ENCODE measurements at regions not wholly inside any gene's neighbourhood (a gene's known extent, or its start where the extent isn't known, plus 50 kb on each side); places are given as distances from the start of the nearest gene placed in this dataset.

DNA sequence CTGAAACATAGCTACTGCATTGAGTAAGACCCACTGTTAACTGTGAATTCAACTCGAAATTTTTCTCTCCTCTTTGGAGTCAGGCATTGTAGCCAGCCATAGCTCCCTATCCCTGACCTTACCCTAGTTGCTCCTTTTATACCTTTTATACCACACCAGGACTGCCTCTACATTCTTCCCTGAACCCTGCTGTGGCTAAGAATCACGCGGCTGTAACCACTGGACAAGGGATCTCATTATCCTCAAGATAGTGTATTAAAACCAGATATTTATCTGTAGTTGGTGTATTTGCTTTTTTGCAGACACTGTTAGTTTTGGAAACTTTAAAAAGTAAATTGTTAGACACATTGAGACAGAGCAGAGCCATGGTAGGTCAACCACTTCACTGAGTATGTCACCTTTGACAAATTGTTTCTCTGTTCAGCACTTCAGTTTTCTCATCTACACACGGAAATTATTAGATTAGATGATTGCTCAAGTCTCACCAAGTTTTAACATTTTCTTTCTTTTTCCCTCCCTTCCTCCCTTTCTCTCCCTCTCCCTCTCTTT lies 136.5 kb upstream of the PRNP start:
- no peak overlapping the region for H2AFZ ChIP-seq (ENCODE audit: low read depth, low read length)
- H3K4me2 ChIP-seq (ENCODE audit: insufficient read depth, low read length), result no peak overlapping the region
- no peaks in the 10 kb centered on the region for H3K36me3 ChIP-seq (ENCODE audit: insufficient read depth, low read length)
- ATAC-seq (ENCODE audit: insufficient read depth, low read depth) (no peak), DNase-seq (no peak)
- no peaks in the 10 kb centered on the region for H3K79me2 ChIP-seq (ENCODE audit: insufficient read depth, low read length)
- TF ChIP-seq EZH2 (IDR thresholded peaks at IDR 0.05; ENCODE audit: borderline replicate concordance, low read depth, low read length, severe bottlenecking), result no peak
- TF ChIP-seq, protein P1, sequence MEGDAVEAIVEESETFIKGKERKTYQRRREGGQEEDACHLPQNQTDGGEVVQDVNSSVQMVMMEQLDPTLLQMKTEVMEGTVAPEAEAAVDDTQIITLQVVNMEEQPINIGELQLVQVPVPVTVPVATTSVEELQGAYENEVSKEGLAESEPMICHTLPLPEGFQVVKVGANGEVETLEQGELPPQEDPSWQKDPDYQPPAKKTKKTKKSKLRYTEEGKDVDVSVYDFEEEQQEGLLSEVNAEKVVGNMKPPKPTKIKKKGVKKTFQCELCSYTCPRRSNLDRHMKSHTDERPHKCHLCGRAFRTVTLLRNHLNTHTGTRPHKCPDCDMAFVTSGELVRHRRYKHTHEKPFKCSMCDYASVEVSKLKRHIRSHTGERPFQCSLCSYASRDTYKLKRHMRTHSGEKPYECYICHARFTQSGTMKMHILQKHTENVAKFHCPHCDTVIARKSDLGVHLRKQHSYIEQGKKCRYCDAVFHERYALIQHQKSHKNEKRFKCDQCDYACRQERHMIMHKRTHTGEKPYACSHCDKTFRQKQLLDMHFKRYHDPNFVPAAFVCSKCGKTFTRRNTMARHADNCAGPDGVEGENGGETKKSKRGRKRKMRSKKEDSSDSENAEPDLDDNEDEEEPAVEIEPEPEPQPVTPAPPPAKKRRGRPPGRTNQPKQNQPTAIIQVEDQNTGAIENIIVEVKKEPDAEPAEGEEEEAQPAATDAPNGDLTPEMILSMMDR (IDR thresholded peaks at IDR 0.05; ENCODE audit: borderline replicate concordance, extremely low read depth, low read length, poor library complexity, severe bottlenecking), result no peak
- H3K27ac ChIP-seq (ENCODE audit: low read length), result no peak overlapping the region
- H3K4me3 ChIP-seq (ENCODE audit: low read depth in 1 of 2, low read length in 2 of 2), result no peak overlapping the region
- no peaks in the 10 kb centered on the region for H4K20me1 ChIP-seq (ENCODE audit: insufficient read depth, low read length)
- no peaks in the 10 kb centered on the region for H3K4me1 ChIP-seq (ENCODE audit: insufficient read depth, low read length)
- peaks cover 23% of the 10 kb centered on the region for H3K27me3 ChIP-seq (ENCODE audit: insufficient read depth, low read length, poor library complexity)
- no peak overlapping the region for H3K9ac ChIP-seq (ENCODE audit: low read depth, low read length)
- no peaks in the 10 kb centered on the region for H3K9me3 ChIP-seq (ENCODE audit: insufficient read depth, low read length, severe bottlenecking)

DNA sequence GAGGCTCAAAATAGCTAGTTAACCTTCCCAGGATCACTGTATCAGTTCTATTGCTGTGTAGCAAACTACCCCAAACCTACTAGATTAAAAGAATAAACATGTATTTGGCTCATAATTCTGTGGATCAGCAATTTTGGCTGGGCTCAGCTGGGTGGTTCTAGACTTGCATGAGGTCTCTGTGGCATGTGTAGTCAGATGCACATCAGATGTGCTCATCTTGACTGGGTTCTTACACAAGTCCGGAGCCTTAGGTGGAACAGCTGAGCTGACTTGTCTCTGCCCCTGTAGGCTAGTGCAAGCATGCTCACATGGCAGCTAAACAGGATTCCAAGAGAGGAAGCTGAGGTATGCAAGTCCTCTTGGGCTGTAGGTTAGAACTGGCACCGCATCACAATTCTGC lies 137.7 kb upstream of the PRNP start:
- H3K4me2 ChIP-seq (ENCODE audit: insufficient read depth, low read length), result no peak overlapping the region
- H3K9ac ChIP-seq (ENCODE audit: low read depth, low read length), result no peak overlapping the region
- no peak overlapping the region for H3K27ac ChIP-seq (ENCODE audit: low read length)
- no peak for TF ChIP-seq EZH2 (IDR thresholded peaks at IDR 0.05; ENCODE audit: borderline replicate concordance, low read depth, low read length, severe bottlenecking)
- TF ChIP-seq, protein P1 (IDR thresholded peaks at IDR 0.05; ENCODE audit: borderline replicate concordance, extremely low read depth, low read length, poor library complexity, severe bottlenecking), result no peak
- no peak for DNase-seq
- H4K20me1 ChIP-seq (ENCODE audit: insufficient read depth, low read length), result no peaks in the 10 kb centered on the region
- no peak overlapping the region for H2AFZ ChIP-seq (ENCODE audit: low read depth, low read length)
- no peaks in the 10 kb centered on the region for H3K36me3 ChIP-seq (ENCODE audit: insufficient read depth, low read length)
- no peaks in the 10 kb centered on the region for H3K79me2 ChIP-seq (ENCODE audit: insufficient read depth, low read length)
- no peak for ATAC-seq (ENCODE audit: insufficient read depth, low read depth)
- no peaks in the 10 kb centered on the region for H3K4me1 ChIP-seq (ENCODE audit: insufficient read depth, low read length)
- H3K27me3 ChIP-seq (ENCODE audit: insufficient read depth, low read length, poor library complexity), result peaks cover 19% of the 10 kb centered on the region
- H3K9me3 ChIP-seq (ENCODE audit: insufficient read depth, low read length, severe bottlenecking), result no peaks in the 10 kb centered on the region
- no peak overlapping the region for H3K4me3 ChIP-seq (ENCODE audit: low read depth in 1 of 2, low read length in 2 of 2)

DNA sequence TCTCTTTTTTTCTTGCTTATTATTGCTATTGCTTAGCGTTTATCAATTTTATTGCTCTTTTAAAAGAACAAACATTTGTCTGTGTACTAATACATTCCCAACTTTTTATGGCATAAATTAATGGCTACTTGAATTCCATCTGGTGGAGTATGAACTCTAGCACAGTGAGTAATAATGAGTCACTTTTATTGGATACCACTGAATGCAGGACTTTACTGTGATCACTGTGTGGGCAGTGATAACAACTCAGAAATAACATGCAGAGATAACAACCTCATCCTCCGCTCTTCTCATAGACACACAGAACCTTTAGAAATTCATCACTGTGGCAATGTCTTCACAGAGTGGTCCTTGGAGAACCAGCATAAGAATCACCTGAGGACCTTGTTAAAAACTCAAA lies 139.5 kb upstream of the PRNP start:
- H3K4me2 ChIP-seq (ENCODE audit: insufficient read depth, low read length), result no peak overlapping the region
- H3K27me3 ChIP-seq (ENCODE audit: insufficient read depth, low read length, poor library complexity), result peaks cover 19% of the 10 kb centered on the region
- no peaks in the 10 kb centered on the region for H4K20me1 ChIP-seq (ENCODE audit: insufficient read depth, low read length)
- no peak for DNase-seq
- H3K79me2 ChIP-seq (ENCODE audit: insufficient read depth, low read length), result no peaks in the 10 kb centered on the region
- TF ChIP-seq EZH2 (IDR thresholded peaks at IDR 0.05; ENCODE audit: borderline replicate concordance, low read depth, low read length, severe bottlenecking), result no peak
- TF ChIP-seq, protein P1 (IDR thresholded peaks at IDR 0.05; ENCODE audit: borderline replicate concordance, extremely low read depth, low read length, poor library complexity, severe bottlenecking), result no peak
- H3K4me3 ChIP-seq (ENCODE audit: low read depth in 1 of 2, low read length in 2 of 2), result no peak overlapping the region
- H3K36me3 ChIP-seq (ENCODE audit: insufficient read depth, low read length), result no peaks in the 10 kb centered on the region
- no peaks in the 10 kb centered on the region for H3K9me3 ChIP-seq (ENCODE audit: insufficient read depth, low read length, severe bottlenecking)
- no peak for ATAC-seq (ENCODE audit: insufficient read depth, low read depth)
- H3K4me1 ChIP-seq (ENCODE audit: insufficient read depth, low read length), result no peaks in the 10 kb centered on the region
- no peak overlapping the region for H3K27ac ChIP-seq (ENCODE audit: low read length)
- H3K9ac ChIP-seq (ENCODE audit: low read depth, low read length), result no peak overlapping the region
- H2AFZ ChIP-seq (ENCODE audit: low read depth, low read length), result no peak overlapping the region

DNA sequence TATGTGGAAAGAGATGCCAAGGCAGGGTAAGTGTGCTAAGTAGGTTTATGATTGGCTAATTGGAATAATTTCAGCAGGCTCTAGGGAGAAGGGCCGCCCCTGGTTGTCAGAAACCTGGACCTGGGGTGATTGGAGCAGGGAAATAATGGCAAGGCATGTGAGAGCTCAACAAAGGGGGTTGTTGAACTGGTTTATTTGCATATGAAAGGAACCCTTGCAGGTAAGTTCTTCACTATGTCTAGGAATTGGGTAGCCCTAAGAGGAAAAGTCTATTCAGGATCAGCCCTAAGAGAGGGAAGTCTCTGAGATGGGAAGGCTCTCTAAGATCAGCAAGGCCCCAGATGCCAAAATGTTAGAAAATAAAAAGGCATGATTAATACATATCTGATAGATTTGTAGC lies 139.9 kb upstream of the PRNP start:
- H3K4me2 ChIP-seq (ENCODE audit: insufficient read depth, low read length), result no peak overlapping the region

More for the DNA sequence above, 139.9 kb upstream of the PRNP start:
- peaks cover 19% of the 10 kb centered on the region for H3K27me3 ChIP-seq (ENCODE audit: insufficient read depth, low read length, poor library complexity)
- no peaks in the 10 kb centered on the region for H3K9me3 ChIP-seq (ENCODE audit: insufficient read depth, low read length, severe bottlenecking)
- ATAC-seq (ENCODE audit: insufficient read depth, low read depth) (no peak), DNase-seq (no peak)
- TF ChIP-seq EZH2 (IDR thresholded peaks at IDR 0.05; ENCODE audit: borderline replicate concordance, low read depth, low read length, severe bottlenecking), result no peak
- TF ChIP-seq, protein P1 (IDR thresholded peaks at IDR 0.05; ENCODE audit: borderline replicate concordance, extremely low read depth, low read length, poor library complexity, severe bottlenecking), result no peak
- H2AFZ ChIP-seq (ENCODE audit: low read depth, low read length), result no peak overlapping the region
- H3K36me3 ChIP-seq (ENCODE audit: insufficient read depth, low read length), result no peaks in the 10 kb centered on the region
- no peaks in the 10 kb centered on the region for H3K4me1 ChIP-seq (ENCODE audit: insufficient read depth, low read length)
- no peak overlapping the region for H3K9ac ChIP-seq (ENCODE audit: low read depth, low read length)
- no peak overlapping the region for H3K4me3 ChIP-seq (ENCODE audit: low read depth in 1 of 2, low read length in 2 of 2)
- H3K27ac ChIP-seq (ENCODE audit: low read length), result no peak overlapping the region
- H4K20me1 ChIP-seq (ENCODE audit: insufficient read depth, low read length), result no peaks in the 10 kb centered on the region
- no peaks in the 10 kb centered on the region for H3K79me2 ChIP-seq (ENCODE audit: insufficient read depth, low read length)

Data from DND-41 (cell line).